ENCODE measurements at regions not wholly inside any gene's neighbourhood (a gene's known extent, or its start where the extent isn't known, plus 50 kb on each side); places are given as distances from the start of the nearest gene placed in this dataset.

- TF ChIP-seq CTCF (IDR thresholded peaks at IDR 0.05) (no peak), EP300 (IDR thresholded peaks at IDR 0.05) (no peak), POLR2AphosphoS5 (IDR thresholded peaks at IDR 0.05) (no peak)
Observed at GRCh38 chr3:148369381-148369780, 328.3 kb upstream of the AGTR1 start.
